ENCODE measurements at regions not wholly inside any gene's neighbourhood (a gene's known extent, or its start where the extent isn't known, plus 50 kb on each side); places are given as distances from the start of the nearest gene placed in this dataset.

- TF ChIP-seq CTCF (IDR thresholded peaks at IDR 0.05; ENCODE audit: control extremely low read depth in 1 of 3, insufficient read depth in 1 of 3, low read depth in 1 of 3, low read length in 3 of 3) (no peak), CHD1 (IDR thresholded peaks at IDR 0.05; ENCODE audit: low read depth, low read length) (no peak), MAFK (IDR thresholded peaks at IDR 0.05; ENCODE audit: low read depth, low read length) (no peak), SP1 (IDR thresholded peaks at IDR 0.05; ENCODE audit: low read depth, low read length) (no peak)
Measured at GRCh38 chr2:44850016-44850415, 91.5 kb upstream of the SIX3 start.

Measured in H1 (cell line).